Immature natural killer cell (primary cell): ENCODE measurements at regions not wholly inside any gene's neighbourhood (a gene's known extent, or its start where the extent isn't known, plus 50 kb on each side); places are given as distances from the start of the nearest gene placed in this dataset.
"Not testable (repeated sequence)": the region's sequence is repeated elsewhere in the genome, so short reads cannot be mapped to it uniquely, and the experiment has no call there.

Experiments
- DNase-seq, 3 donors: peaks; one replicate each; pipeline ENCODE4 v3.0.0; 2022; ENCODE audit warnings: mixed read lengths in 1 of 3
- H3K27ac Mint-ChIP-seq, 6 donors: one replicate each; pipeline ENCODE4 v1.8.0; 2020; ENCODE audit warnings: mixed read lengths in 6 of 6, mild to moderate bottlenecking in 5 of 6, inconsistent platforms in 4 of 6, moderate library complexity in 3 of 6
- H3K27me3 Mint-ChIP-seq, 3 donors: one replicate each; pipeline ENCODE4 v1.8.0; 2020 to 2021; ENCODE audit warnings: low read depth in 3 of 3, mild to moderate bottlenecking in 3 of 3, mixed read lengths in 3 of 3, moderate library complexity in 3 of 3, inconsistent platforms in 1 of 3
- H3K36me3 Mint-ChIP-seq, 3 donors: one replicate each; pipeline ENCODE4 v1.8.0; 2020; ENCODE audit warnings: mixed read lengths in 3 of 3, inconsistent platforms in 2 of 3, mild to moderate bottlenecking in 2 of 3
- H3K4me1 Mint-ChIP-seq, 2 donors: one replicate each; pipeline ENCODE4 v1.8.0; 2020; ENCODE audit warnings: inconsistent platforms in 2 of 2, mild to moderate bottlenecking in 2 of 2, mixed read lengths in 2 of 2, moderate library complexity in 1 of 2
- H3K4me3 Mint-ChIP-seq, 5 donors: one replicate each; pipeline ENCODE4 v1.8.0; 2020; ENCODE audit warnings: mild to moderate bottlenecking in 5 of 5, mixed read lengths in 5 of 5, inconsistent platforms in 3 of 5, moderate library complexity in 3 of 5
- H3K9me3 Mint-ChIP-seq, 6 donors: one replicate each; pipeline ENCODE4 v1.8.0; 2020; ENCODE audit warnings: mild to moderate bottlenecking in 6 of 6, mixed read lengths in 6 of 6, inconsistent platforms in 4 of 6, moderate library complexity in 3 of 6

DNA sequence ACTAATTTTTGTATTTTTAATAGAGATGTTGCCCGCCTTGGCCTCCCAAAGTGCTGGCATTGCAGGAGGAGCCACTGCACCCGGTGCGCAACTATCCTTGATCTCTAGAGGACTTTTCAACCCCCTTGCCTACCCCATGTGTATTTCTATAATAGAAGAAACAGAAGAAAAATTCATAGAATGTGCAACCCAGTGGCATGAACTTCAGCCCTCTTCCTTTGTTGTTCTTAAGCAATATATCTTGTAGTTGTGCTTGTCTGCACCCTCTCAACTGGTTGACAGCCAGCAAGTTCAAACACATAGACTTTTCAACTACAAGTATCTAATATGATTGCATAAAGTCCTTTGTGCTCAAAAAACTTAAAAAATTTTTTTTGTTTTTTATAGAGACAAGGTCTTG, 72.3 kb upstream of the NCOA3 start:
- Mint-ChIP-seq H3K9me3 (peaks cover 3 to 20% (median 11%) of the 10 kb centered on the region in 6 donors), H3K27ac (no peak overlapping the region), H3K4me1 (no peaks in the 10 kb centered on the region), H3K4me3 (no peak overlapping the region), H3K36me3 (peaks cover 0 to 6% (median 4%) of the 10 kb centered on the region in 3 donors), H3K27me3 (peaks cover 0 to 4% (median 2%) of the 10 kb centered on the region in 3 donors)
- no peak for DNase-seq

DNA sequence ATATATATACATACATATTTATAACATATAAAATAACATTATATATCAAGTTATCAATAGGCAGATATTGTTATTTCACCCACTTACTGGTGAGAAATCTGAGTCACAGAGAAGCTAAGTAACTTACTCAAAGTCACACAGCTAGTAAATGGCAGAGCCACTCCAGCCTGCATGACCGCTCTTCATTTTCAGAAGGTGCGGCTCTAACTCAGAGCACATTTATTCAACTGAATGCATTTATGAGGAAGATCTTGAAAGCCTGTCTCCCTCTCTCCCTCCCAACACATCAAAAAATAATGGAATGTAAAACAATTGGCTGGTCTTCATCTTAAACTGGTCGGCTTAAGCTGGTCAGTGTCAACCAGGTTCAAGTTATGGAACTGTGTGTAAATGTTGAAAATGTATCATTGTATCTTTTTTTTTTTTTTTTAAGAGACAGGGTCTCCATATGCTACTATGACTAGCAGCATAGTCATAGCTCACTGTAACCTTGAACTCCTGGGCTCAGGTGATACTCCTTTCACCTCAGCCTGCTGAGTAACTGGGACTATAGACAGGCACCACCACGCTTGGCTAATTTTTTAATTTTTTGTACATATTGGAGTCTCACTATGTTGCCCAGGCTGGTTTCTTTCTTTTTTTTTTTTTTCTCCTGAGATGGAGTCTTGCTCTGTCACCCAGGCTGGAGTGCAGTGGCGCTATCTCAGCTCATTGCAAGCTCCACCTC, 70.7 kb upstream of the NCOA3 start:
- Mint-ChIP-seq H3K36me3 (peaks cover 0 to 6% (median 4%) of the 10 kb centered on the region in 3 donors), H3K4me3 (no peak overlapping the region), H3K9me3 (peaks cover 3 to 20% (median 11%) of the 10 kb centered on the region in 6 donors), H3K4me1 (no peaks in the 10 kb centered on the region), H3K27me3 (peaks cover 2 to 4% (median 2%) of the 10 kb centered on the region in 3 donors), H3K27ac (no peak overlapping the region)
- DNase-seq = no peak

- no peak for DNase-seq
- Mint-ChIP-seq H3K27me3 (peaks cover 2 to 4% (median 2%) of the 10 kb centered on the region in 3 donors), H3K9me3 (peaks cover 0 to 10% (median 3%) of the 10 kb centered on the region in 6 donors), H3K4me3 (no peak overlapping the region), H3K27ac (no peak overlapping the region), H3K36me3 (no peaks in the 10 kb centered on the region), H3K4me1 (no peaks in the 10 kb centered on the region)
Measured at GRCh38 chr20:47432834-47433210, 68.9 kb upstream of the NCOA3 start.

DNA sequence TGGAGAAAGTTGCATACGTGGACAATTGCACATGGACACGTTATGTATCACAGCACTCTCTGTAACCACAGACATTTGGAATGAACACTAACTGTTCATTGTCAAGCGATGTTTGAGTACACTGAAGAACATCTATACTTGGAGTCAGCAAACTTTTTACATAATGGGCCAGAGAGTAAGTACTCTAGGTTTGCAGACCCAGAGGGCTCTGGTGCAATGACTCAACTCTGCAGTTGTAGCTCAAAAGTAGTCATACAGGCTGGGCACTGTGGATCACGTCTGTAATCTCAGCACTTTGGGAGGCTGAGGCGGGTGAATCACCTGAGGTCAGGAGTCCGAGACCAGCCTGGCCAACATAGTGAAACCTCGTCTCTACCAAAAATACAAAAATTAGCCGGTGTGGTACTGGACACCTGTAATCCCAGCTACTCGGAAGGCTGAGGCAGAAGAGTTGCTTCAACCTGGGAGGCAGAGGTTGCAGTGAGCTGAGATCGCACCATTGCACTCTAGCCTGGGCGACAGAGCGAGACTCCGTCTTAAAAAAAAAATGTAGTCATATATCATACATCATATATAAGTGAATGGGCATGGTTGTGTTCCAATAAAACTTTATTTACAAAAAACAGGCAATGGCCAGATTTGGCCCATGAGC, 67.4 kb upstream of the NCOA3 start:
- H3K4me1 Mint-ChIP-seq = not testable (repeated sequence)

GRCh38 chr20:47438464-47439381, 63.0 kb upstream of the NCOA3 start:
- Mint-ChIP-seq H3K9me3 (no peaks in the 10 kb centered on the region), H3K4me3 (no peak overlapping the region), H3K4me1 (peaks cover 5 to 7% of the 10 kb centered on the region in 2 donors), H3K36me3 (no peaks in the 10 kb centered on the region), H3K27me3 (peaks cover 0 to 2% (median under 1%) of the 10 kb centered on the region in 3 donors), H3K27ac (peak overlapping the region in 2 of 6 donors; percentile 24 to 59)
- DNase-seq = peak in 1 of 3 donors; percentile 6

More for the DNA sequence above, 67.4 kb upstream of the NCOA3 start:
- not testable (repeated sequence) for H3K4me3 Mint-ChIP-seq, H3K9me3 Mint-ChIP-seq, H3K27ac Mint-ChIP-seq, H3K36me3 Mint-ChIP-seq, DNase-seq, H3K27me3 Mint-ChIP-seq

DNA sequence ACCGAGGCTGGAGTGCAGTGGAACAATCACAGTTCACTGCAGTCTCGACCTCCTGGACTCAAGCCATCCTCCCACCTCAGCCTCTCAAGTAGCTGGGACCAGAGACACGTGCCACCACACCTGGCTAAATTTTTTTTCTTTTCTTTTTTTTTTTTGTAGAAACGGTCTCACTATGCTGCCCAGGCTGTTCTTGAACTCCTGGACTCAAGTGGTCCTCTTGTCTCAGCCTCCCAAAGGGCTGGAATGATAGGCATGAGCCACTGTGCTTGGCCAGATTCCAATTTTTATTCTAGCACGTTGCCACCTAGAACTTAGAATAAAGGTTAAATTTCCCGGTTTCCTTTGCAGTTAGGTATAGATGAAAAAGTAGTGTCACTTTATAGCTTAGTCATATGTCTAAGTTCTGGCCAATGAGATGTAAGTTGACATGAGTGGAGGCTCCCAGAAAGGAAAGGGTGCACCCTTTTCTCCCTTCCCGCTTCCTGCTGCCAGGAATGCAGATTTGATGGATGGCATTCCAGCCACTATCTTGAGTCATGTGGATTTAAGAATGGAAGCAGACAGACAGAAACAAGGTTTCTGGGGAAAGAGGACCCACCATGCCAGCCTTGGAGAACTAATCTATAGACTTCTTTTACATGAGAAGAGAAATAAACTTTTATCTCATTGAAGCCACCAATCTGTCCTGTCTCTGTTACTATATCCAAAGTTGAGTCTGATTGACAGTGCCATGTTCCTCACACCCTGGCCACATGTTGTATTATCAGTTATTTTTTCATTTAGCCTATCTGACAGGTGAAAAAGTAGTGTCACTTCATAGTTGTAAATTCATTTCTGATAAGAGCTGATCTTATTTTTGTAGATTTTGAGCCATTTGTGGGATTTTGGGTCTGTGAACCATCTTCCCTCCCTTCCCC, 60.6 kb upstream of the NCOA3 start:
- no peak overlapping the region for H3K4me3 Mint-ChIP-seq
- no peak for DNase-seq
- no peaks in the 10 kb centered on the region for H3K36me3 Mint-ChIP-seq
- peaks cover 0 to 2% (median 0%) of the 10 kb centered on the region in 3 donors for H3K27me3 Mint-ChIP-seq
- no peak overlapping the region for H3K27ac Mint-ChIP-seq
- H3K9me3 Mint-ChIP-seq = no peaks in the 10 kb centered on the region
- peaks cover 5 to 7% of the 10 kb centered on the region in 2 donors for H3K4me1 Mint-ChIP-seq

DNA sequence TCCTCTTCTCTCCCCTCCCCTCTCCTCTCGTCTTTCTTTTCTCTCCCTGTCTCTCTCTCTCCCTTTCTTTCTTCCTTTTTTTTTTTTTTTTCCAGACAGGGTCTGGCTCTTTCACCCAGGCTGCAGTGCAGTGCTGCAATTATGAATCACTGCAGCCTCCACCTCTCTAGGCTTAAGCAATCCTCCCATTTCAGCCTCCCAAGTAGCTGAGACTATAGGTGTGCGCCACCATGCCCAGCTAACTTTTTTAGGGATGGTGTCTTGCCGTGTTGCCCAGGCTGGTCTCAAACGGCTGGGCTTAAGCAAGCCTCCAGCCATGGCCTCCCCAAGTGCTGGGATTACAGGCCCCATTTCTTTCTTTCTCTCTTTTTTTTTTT, 59.9 kb upstream of the NCOA3 start:
- Mint-ChIP-seq H3K27ac (no peak overlapping the region), H3K36me3 (no peaks in the 10 kb centered on the region), H3K27me3 (peaks cover 0 to 3% (median 0%) of the 10 kb centered on the region in 3 donors), H3K4me1 (peaks cover 5 to 7% of the 10 kb centered on the region in 2 donors), H3K4me3 (no peak overlapping the region), H3K9me3 (no peaks in the 10 kb centered on the region)
- DNase-seq = no peak

DNA sequence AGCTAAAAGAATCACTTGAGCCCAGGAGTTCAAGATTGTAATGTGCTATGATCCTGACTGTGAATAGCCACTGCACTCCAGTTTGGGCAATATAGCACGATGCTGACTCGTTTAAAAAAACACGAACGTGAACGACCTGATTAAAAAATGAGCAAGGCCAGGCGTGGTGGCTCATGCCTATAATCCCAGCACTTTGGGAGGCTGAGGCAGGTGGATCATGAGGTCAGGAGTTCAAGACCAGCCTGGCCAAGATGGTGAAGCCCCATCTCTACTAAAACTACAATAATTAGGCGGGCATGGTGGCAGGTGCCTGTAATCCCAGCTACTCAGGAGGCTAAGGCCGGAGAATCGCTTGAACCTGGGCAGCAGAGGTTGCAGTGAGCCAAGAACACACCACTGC, 58.6 kb upstream of the NCOA3 start:
- H3K4me3 Mint-ChIP-seq, DNase-seq, H3K36me3 Mint-ChIP-seq, H3K9me3 Mint-ChIP-seq, H3K4me1 Mint-ChIP-seq, H3K27me3 Mint-ChIP-seq, H3K27ac Mint-ChIP-seq: not testable (repeated sequence)

- Mint-ChIP-seq H3K4me1 (no peaks in the 10 kb centered on the region), H3K27ac (no peak overlapping the region), H3K9me3 (no peaks in the 10 kb centered on the region), H3K36me3 (no peaks in the 10 kb centered on the region), H3K27me3 (peaks cover 0 to 3% (median 0%) of the 10 kb centered on the region in 3 donors), H3K4me3 (no peak overlapping the region)
- no peak for DNase-seq
Measured at GRCh38 chr20:47444584-47444983, 57.1 kb upstream of the NCOA3 start.

GRCh38 chr20:47445291-47445690, 56.4 kb upstream of the NCOA3 start:
- Mint-ChIP-seq H3K27me3 (peaks cover 0 to 3% (median 0%) of the 10 kb centered on the region in 3 donors), H3K9me3 (no peaks in the 10 kb centered on the region), H3K4me3 (no peak overlapping the region), H3K4me1 (no peaks in the 10 kb centered on the region), H3K27ac (no peak overlapping the region), H3K36me3 (no peaks in the 10 kb centered on the region)
- no peak for DNase-seq

DNA sequence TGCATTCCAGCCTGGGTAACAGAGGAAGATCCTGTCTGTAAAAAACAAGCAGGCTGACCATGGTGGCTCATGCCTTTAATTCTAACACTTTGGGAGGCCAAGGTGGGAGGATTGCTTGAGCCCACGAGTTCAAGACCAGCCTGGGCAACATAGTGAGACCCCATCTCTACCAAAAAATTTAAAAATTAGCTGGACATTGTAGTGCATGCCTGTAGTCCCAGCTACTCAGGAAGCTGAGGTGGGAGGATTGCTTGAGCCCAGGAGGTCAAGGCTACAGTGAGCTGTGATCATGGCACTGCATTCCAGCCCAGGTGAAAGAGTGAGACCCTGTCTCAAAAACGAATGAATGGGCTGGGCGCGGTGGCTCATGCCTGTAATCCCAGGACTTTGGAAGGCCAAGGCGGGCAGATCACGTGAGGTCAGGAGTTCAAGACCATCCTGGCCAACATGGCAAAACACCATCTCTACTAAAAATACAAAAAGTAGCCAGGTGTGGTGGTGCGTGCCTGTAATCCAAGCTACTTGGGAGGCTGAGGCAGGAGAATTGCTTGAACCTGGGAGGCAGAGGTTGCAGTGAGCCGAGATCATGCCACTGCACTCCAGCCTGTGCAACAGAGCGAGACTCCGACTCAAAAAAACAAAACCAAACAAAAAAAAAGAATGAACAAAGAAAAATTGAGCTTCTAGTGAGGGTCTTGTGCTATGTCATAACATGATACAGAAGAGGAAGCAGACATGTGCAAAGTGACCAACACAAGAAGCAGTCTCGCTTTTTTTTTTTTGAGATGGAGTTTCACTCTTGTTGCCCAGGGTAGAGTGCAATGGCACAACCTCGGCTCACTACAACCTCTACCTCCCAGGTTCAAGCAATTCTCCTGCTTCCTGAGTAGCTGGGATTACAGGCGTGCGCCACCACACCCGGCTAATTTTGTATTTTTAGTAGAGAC, 54.1 kb upstream of the NCOA3 start:
- H3K36me3 Mint-ChIP-seq, DNase-seq, H3K9me3 Mint-ChIP-seq, H3K4me1 Mint-ChIP-seq, H3K27ac Mint-ChIP-seq, H3K4me3 Mint-ChIP-seq, H3K27me3 Mint-ChIP-seq: not testable (repeated sequence)

DNA sequence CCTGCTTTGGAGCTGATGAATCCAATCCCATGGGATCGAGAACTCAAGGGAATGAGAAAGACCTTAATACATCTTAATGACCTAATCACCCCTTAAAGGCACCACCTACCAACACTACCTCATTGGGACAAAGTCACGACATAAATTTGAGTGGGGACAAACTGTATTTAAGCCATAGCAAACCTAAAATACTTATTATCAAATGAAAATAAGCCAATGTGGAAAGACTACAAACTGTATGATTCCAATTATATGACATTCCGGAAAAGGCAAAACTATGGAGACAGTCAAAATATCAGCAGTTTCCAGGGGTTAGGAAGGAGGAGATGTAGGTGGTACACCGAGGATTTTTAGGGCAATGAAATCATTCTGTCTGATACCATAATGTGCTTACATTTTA, 53.3 kb upstream of the NCOA3 start:
- no peak overlapping the region for H3K4me3 Mint-ChIP-seq
- no peaks in the 10 kb centered on the region for H3K9me3 Mint-ChIP-seq
- no peak overlapping the region for H3K27ac Mint-ChIP-seq
- peaks cover 4 to 9% of the 10 kb centered on the region in 2 donors for H3K4me1 Mint-ChIP-seq
- no peaks in the 10 kb centered on the region for H3K36me3 Mint-ChIP-seq
- peaks cover 1 to 4% (median 3%) of the 10 kb centered on the region in 3 donors for H3K27me3 Mint-ChIP-seq
- DNase-seq = no peak
